ENCODE measurements at regions not wholly inside any gene's neighbourhood (a gene's known extent, or its start where the extent isn't known, plus 50 kb on each side); places are given as distances from the start of the nearest gene placed in this dataset.

GRCh38 chr16:54444851-54445458, 158.4 kb upstream of the IRX3 start:
- no peaks in the 10 kb centered on the region for H3K36me3 ChIP-seq (ENCODE audit: control insufficient read depth in 2 of 2, insufficient read depth in 2 of 2, low read length in 1 of 2)
- H3K4me1 ChIP-seq (ENCODE audit: control insufficient read depth in 2 of 2, insufficient read depth in 2 of 2, low read length in 1 of 2), result peaks cover 3 to 4% of the 10 kb centered on the region in 2 donors
- H3K27ac ChIP-seq (ENCODE audit: low read depth in 2 of 2, low read length in 1 of 2), result no peak overlapping the region
- WGBS, 2 donors, result 67 to 69% methylated on average over 1 of the region's 1 CpG
- H3K9me3 ChIP-seq (ENCODE audit: control insufficient read depth in 2 of 2, insufficient read depth in 1 of 2, low read depth in 1 of 2, low read length in 1 of 2), result no peaks in the 10 kb centered on the region
- no peaks in the 10 kb centered on the region for H3K27me3 ChIP-seq (ENCODE audit: control insufficient read depth in 1 of 2, insufficient read depth in 2 of 2, low read length in 2 of 2)
- H3K4me3 ChIP-seq (ENCODE audit: low read depth in 1 of 2, low read length in 2 of 2), result no peak overlapping the region

GRCh38 chr16:54443839-54444238, 157.3 kb upstream of the IRX3 start:
- no peak overlapping the region for H3K4me3 ChIP-seq (ENCODE audit: low read depth in 1 of 2, low read length in 2 of 2)
- H3K36me3 ChIP-seq (ENCODE audit: control insufficient read depth in 2 of 2, insufficient read depth in 2 of 2, low read length in 1 of 2), result no peaks in the 10 kb centered on the region
- H3K9me3 ChIP-seq (ENCODE audit: control insufficient read depth in 2 of 2, insufficient read depth in 1 of 2, low read depth in 1 of 2, low read length in 1 of 2), result no peaks in the 10 kb centered on the region
- WGBS, 2 donors, result 86 to 93% methylated on average over 1 of the region's 1 CpG
- H3K27me3 ChIP-seq (ENCODE audit: control insufficient read depth in 1 of 2, insufficient read depth in 2 of 2, low read length in 2 of 2), result no peaks in the 10 kb centered on the region
- peaks cover 3 to 4% of the 10 kb centered on the region in 2 donors for H3K4me1 ChIP-seq (ENCODE audit: control insufficient read depth in 2 of 2, insufficient read depth in 2 of 2, low read length in 1 of 2)
- H3K27ac ChIP-seq (ENCODE audit: low read depth in 2 of 2, low read length in 1 of 2), result no peak overlapping the region

GRCh38 chr16:54443352-54443751, 156.8 kb upstream of the IRX3 start:
- Histone ChIP-seq H3K27me3 (ENCODE audit: control insufficient read depth in 1 of 2, insufficient read depth in 2 of 2, low read length in 2 of 2) (no peaks in the 10 kb centered on the region), H3K4me3 (ENCODE audit: low read depth in 1 of 2, low read length in 2 of 2) (no peak overlapping the region), H3K4me1 (ENCODE audit: control insufficient read depth in 2 of 2, insufficient read depth in 2 of 2, low read length in 1 of 2) (peaks cover 3 to 4% of the 10 kb centered on the region in 2 donors), H3K36me3 (ENCODE audit: control insufficient read depth in 2 of 2, insufficient read depth in 2 of 2, low read length in 1 of 2) (no peaks in the 10 kb centered on the region), H3K27ac (ENCODE audit: low read depth in 2 of 2, low read length in 1 of 2) (no peak overlapping the region), H3K9me3 (ENCODE audit: control insufficient read depth in 2 of 2, insufficient read depth in 1 of 2, low read depth in 1 of 2, low read length in 1 of 2) (no peaks in the 10 kb centered on the region)

GRCh38 chr16:54442864-54443263, 156.3 kb upstream of the IRX3 start:
- Histone ChIP-seq H3K9me3 (ENCODE audit: control insufficient read depth in 2 of 2, insufficient read depth in 1 of 2, low read depth in 1 of 2, low read length in 1 of 2) (peaks cover 0 to 1% of the 10 kb centered on the region in 2 donors), H3K36me3 (ENCODE audit: control insufficient read depth in 2 of 2, insufficient read depth in 2 of 2, low read length in 1 of 2) (no peaks in the 10 kb centered on the region), H3K27me3 (ENCODE audit: control insufficient read depth in 1 of 2, insufficient read depth in 2 of 2, low read length in 2 of 2) (no peaks in the 10 kb centered on the region), H3K27ac (ENCODE audit: low read depth in 2 of 2, low read length in 1 of 2) (no peak overlapping the region), H3K4me1 (ENCODE audit: control insufficient read depth in 2 of 2, insufficient read depth in 2 of 2, low read length in 1 of 2) (peaks cover 2 to 4% of the 10 kb centered on the region in 2 donors), H3K4me3 (ENCODE audit: low read depth in 1 of 2, low read length in 2 of 2) (no peak overlapping the region)
- WGBS, 2 donors, result 79 to 84% methylated on average over 5 of the region's 5 CpGs

- Histone ChIP-seq H3K27ac (ENCODE audit: low read depth in 2 of 2, low read length in 1 of 2) (no peak overlapping the region), H3K9me3 (ENCODE audit: control insufficient read depth in 2 of 2, insufficient read depth in 1 of 2, low read depth in 1 of 2, low read length in 1 of 2) (peaks cover 0 to 2% of the 10 kb centered on the region in 2 donors), H3K4me3 (ENCODE audit: low read depth in 1 of 2, low read length in 2 of 2) (no peak overlapping the region), H3K36me3 (ENCODE audit: control insufficient read depth in 2 of 2, insufficient read depth in 2 of 2, low read length in 1 of 2) (no peaks in the 10 kb centered on the region), H3K27me3 (ENCODE audit: control insufficient read depth in 1 of 2, insufficient read depth in 2 of 2, low read length in 2 of 2) (no peaks in the 10 kb centered on the region), H3K4me1 (ENCODE audit: control insufficient read depth in 2 of 2, insufficient read depth in 2 of 2, low read length in 1 of 2) (no peaks in the 10 kb centered on the region)
- WGBS, 2 donors, result 79 to 80% methylated on average over 3 of the region's 3 CpGs
Measured at GRCh38 chr16:54438469-54438868, 151.9 kb upstream of the IRX3 start.

- H3K27me3 ChIP-seq (ENCODE audit: control insufficient read depth in 1 of 2, insufficient read depth in 2 of 2, low read length in 2 of 2), result no peaks in the 10 kb centered on the region
- no peak overlapping the region for H3K4me3 ChIP-seq (ENCODE audit: low read depth in 1 of 2, low read length in 2 of 2)
- H3K9me3 ChIP-seq (ENCODE audit: control insufficient read depth in 2 of 2, insufficient read depth in 1 of 2, low read depth in 1 of 2, low read length in 1 of 2), result peaks cover 0 to 2% of the 10 kb centered on the region in 2 donors
- no peaks in the 10 kb centered on the region for H3K36me3 ChIP-seq (ENCODE audit: control insufficient read depth in 2 of 2, insufficient read depth in 2 of 2, low read length in 1 of 2)
- no peaks in the 10 kb centered on the region for H3K4me1 ChIP-seq (ENCODE audit: control insufficient read depth in 2 of 2, insufficient read depth in 2 of 2, low read length in 1 of 2)
- WGBS, 2 donors, result 89 to 90% methylated on average over 4 of the region's 4 CpGs
- no peak overlapping the region for H3K27ac ChIP-seq (ENCODE audit: low read depth in 2 of 2, low read length in 1 of 2)
Measured at GRCh38 chr16:54437921-54438320, 151.3 kb upstream of the IRX3 start.

GRCh38 chr16:54437401-54437800, 150.8 kb upstream of the IRX3 start:
- H3K4me1 ChIP-seq (ENCODE audit: control insufficient read depth in 2 of 2, insufficient read depth in 2 of 2, low read length in 1 of 2), result no peaks in the 10 kb centered on the region
- WGBS, 2 donors, result 72 to 76% methylated on average over 11 of the region's 11 CpGs
- H3K27ac ChIP-seq (ENCODE audit: low read depth in 2 of 2, low read length in 1 of 2), result no peak overlapping the region
- H3K9me3 ChIP-seq (ENCODE audit: control insufficient read depth in 2 of 2, insufficient read depth in 1 of 2, low read depth in 1 of 2, low read length in 1 of 2), result peaks cover 0 to 2% of the 10 kb centered on the region in 2 donors
- no peak overlapping the region for H3K4me3 ChIP-seq (ENCODE audit: low read depth in 1 of 2, low read length in 2 of 2)
- H3K27me3 ChIP-seq (ENCODE audit: control insufficient read depth in 1 of 2, insufficient read depth in 2 of 2, low read length in 2 of 2), result no peaks in the 10 kb centered on the region
- H3K36me3 ChIP-seq (ENCODE audit: control insufficient read depth in 2 of 2, insufficient read depth in 2 of 2, low read length in 1 of 2), result no peaks in the 10 kb centered on the region

GRCh38 chr16:54436346-54436745, 149.8 kb upstream of the IRX3 start:
- Histone ChIP-seq H3K27me3 (ENCODE audit: control insufficient read depth in 1 of 2, insufficient read depth in 2 of 2, low read length in 2 of 2) (no peaks in the 10 kb centered on the region), H3K4me3 (ENCODE audit: low read depth in 1 of 2, low read length in 2 of 2) (no peak overlapping the region), H3K4me1 (ENCODE audit: control insufficient read depth in 2 of 2, insufficient read depth in 2 of 2, low read length in 1 of 2) (no peaks in the 10 kb centered on the region), H3K9me3 (ENCODE audit: control insufficient read depth in 2 of 2, insufficient read depth in 1 of 2, low read depth in 1 of 2, low read length in 1 of 2) (peaks cover 0 to 2% of the 10 kb centered on the region in 2 donors), H3K36me3 (ENCODE audit: control insufficient read depth in 2 of 2, insufficient read depth in 2 of 2, low read length in 1 of 2) (no peaks in the 10 kb centered on the region), H3K27ac (ENCODE audit: low read depth in 2 of 2, low read length in 1 of 2) (no peak overlapping the region)
- 84 to 86% methylated on average over 7 of the region's 7 CpGs for WGBS, 2 donors

GRCh38 chr16:54434859-54435258, 148.3 kb upstream of the IRX3 start:
- no peaks in the 10 kb centered on the region for H3K27me3 ChIP-seq (ENCODE audit: control insufficient read depth in 1 of 2, insufficient read depth in 2 of 2, low read length in 2 of 2)
- peaks cover 0 to 2% of the 10 kb centered on the region in 2 donors for H3K9me3 ChIP-seq (ENCODE audit: control insufficient read depth in 2 of 2, insufficient read depth in 1 of 2, low read depth in 1 of 2, low read length in 1 of 2)
- no peak overlapping the region for H3K4me3 ChIP-seq (ENCODE audit: low read depth in 1 of 2, low read length in 2 of 2)
- WGBS, 2 donors, result 90 to 99% methylated on average over 1 of the region's 1 CpG
- H3K36me3 ChIP-seq (ENCODE audit: control insufficient read depth in 2 of 2, insufficient read depth in 2 of 2, low read length in 1 of 2), result no peaks in the 10 kb centered on the region
- no peak overlapping the region for H3K27ac ChIP-seq (ENCODE audit: low read depth in 2 of 2, low read length in 1 of 2)
- no peaks in the 10 kb centered on the region for H3K4me1 ChIP-seq (ENCODE audit: control insufficient read depth in 2 of 2, insufficient read depth in 2 of 2, low read length in 1 of 2)

- H3K4me3 ChIP-seq (ENCODE audit: low read depth in 1 of 2, low read length in 2 of 2), result no peak overlapping the region
- no peaks in the 10 kb centered on the region for H3K4me1 ChIP-seq (ENCODE audit: control insufficient read depth in 2 of 2, insufficient read depth in 2 of 2, low read length in 1 of 2)
- no peak overlapping the region for H3K27ac ChIP-seq (ENCODE audit: low read depth in 2 of 2, low read length in 1 of 2)
- no peaks in the 10 kb centered on the region for H3K36me3 ChIP-seq (ENCODE audit: control insufficient read depth in 2 of 2, insufficient read depth in 2 of 2, low read length in 1 of 2)
- no peaks in the 10 kb centered on the region for H3K27me3 ChIP-seq (ENCODE audit: control insufficient read depth in 1 of 2, insufficient read depth in 2 of 2, low read length in 2 of 2)
- 74 to 83% methylated on average over 6 of the region's 6 CpGs for WGBS, 2 donors
- peaks cover 0 to 3% of the 10 kb centered on the region in 2 donors for H3K9me3 ChIP-seq (ENCODE audit: control insufficient read depth in 2 of 2, insufficient read depth in 1 of 2, low read depth in 1 of 2, low read length in 1 of 2)
Measured at GRCh38 chr16:54432897-54433229, 146.3 kb upstream of the IRX3 start.
